Epithelial cell of esophagus (primary cell): ENCODE measurements at regions not wholly inside any gene's neighbourhood (a gene's known extent, or its start where the extent isn't known, plus 50 kb on each side); places are given as distances from the start of the nearest gene placed in this dataset.
A peak's percentile ranks its signal among the peaks of the same experiment; 100 is the strongest.
"Not testable (repeated sequence)": the region's sequence is repeated elsewhere in the genome, so short reads cannot be mapped to it uniquely, and the experiment has no call there.

Experiments used
- DNase-seq: peaks from one replicate; pipeline ENCODE4 v3.0.0; 2010; ENCODE audit warnings: low read depth
- H3K4me3 ChIP-seq: 2 replicates; pipeline ENCODE4 v1.5.1; 2011; ENCODE audit warnings: mild to moderate bottlenecking, low read length, control low read depth
- CTCF ChIP-seq: IDR thresholded peaks from 2 replicates; pipeline ENCODE4 v1.5.1; 2011; ENCODE audit warnings: low read depth, mild to moderate bottlenecking, low read length, control low read depth, inconsistent platforms; ENCODE audit not compliant: insufficient read depth; ENCODE audit errors: missing control alignments

- no peak overlapping the region for H3K4me3 ChIP-seq
- no peak for DNase-seq
- no peak for TF ChIP-seq CTCF
These were observed 309.1 kb downstream of the DMAC1 start for GRCh38 chr9:7490317-7491108.

- DNase-seq = no peak
- H3K4me3 ChIP-seq = no peak overlapping the region
- no peak for TF ChIP-seq CTCF
These were observed 310.5 kb downstream of the DMAC1 start for GRCh38 chr9:7489036-7489435.

- not testable (repeated sequence) for DNase-seq, H3K4me3 ChIP-seq
These were observed 315.6 kb downstream of the DMAC1 start for GRCh38 chr9:7484014-7484413.

- no peak for DNase-seq
- no peak overlapping the region for H3K4me3 ChIP-seq
- no peak for TF ChIP-seq CTCF
These were observed 318.0 kb downstream of the DMAC1 start for GRCh38 chr9:7481570-7481969.

GRCh38 chr9:7479300-7479699 lies 320.3 kb downstream of the DMAC1 start:
- peak; percentile 9 for DNase-seq
- no peak overlapping the region for H3K4me3 ChIP-seq

GRCh38 chr9:7478646-7479045 lies 320.9 kb downstream of the DMAC1 start:
- no peak for DNase-seq
- TF ChIP-seq CTCF = no peak
- no peak overlapping the region for H3K4me3 ChIP-seq

More at GRCh38 chr9:7479300-7479699, 320.3 kb downstream of the DMAC1 start:
- TF ChIP-seq CTCF = no peak

GRCh38 chr9:7467186-7467585 lies 332.4 kb downstream of the DMAC1 start:
- DNase-seq = peak; percentile 6
- H3K4me3 ChIP-seq = no peak overlapping the region
- no peak for TF ChIP-seq CTCF
